Activated naive CD4-positive, alpha-beta T cell treated with anti-CD3 and anti-CD28 coated beads, Interleukin-2, amount 50 U/mL, for 16 hours (primary cell): ENCODE measurements at regions not wholly inside any gene's neighbourhood (a gene's known extent, or its start where the extent isn't known, plus 50 kb on each side); places are given as distances from the start of the nearest gene placed in this dataset.
"Not testable (repeated sequence)": the region's sequence is repeated elsewhere in the genome, so short reads cannot be mapped to it uniquely, and the experiment has no call there.

Source experiments
- DNase-seq: peaks from one replicate; pipeline ENCODE4 v3.0.0-alpha.2; 2020

- DNase-seq: no peak
Measured at GRCh38 chr18:39602131-39602530, 2036.5 kb upstream of the CELF4 start.

- DNase-seq: no peak
Measured at GRCh38 chr18:39600894-39601293, 2035.3 kb upstream of the CELF4 start.

GRCh38 chr18:39599251-39599650 lies 2033.7 kb upstream of the CELF4 start:
- DNase-seq: no peak

GRCh38 chr18:39596891-39597290 lies 2031.3 kb upstream of the CELF4 start:
- DNase-seq: no peak

- DNase-seq: no peak
Measured at GRCh38 chr18:39596221-39596620, 2030.6 kb upstream of the CELF4 start.

GRCh38 chr18:39594206-39594605 lies 2028.6 kb upstream of the CELF4 start:
- DNase-seq: no peak

GRCh38 chr18:39591649-39592048 lies 2026.1 kb upstream of the CELF4 start:
- DNase-seq: no peak

GRCh38 chr18:39589496-39589895 lies 2023.9 kb upstream of the CELF4 start:
- DNase-seq: no peak

- DNase-seq: no peak
Measured at GRCh38 chr18:39587586-39587985, 2022.0 kb upstream of the CELF4 start.

- DNase-seq: no peak
Measured at GRCh38 chr18:39586741-39587140, 2021.1 kb upstream of the CELF4 start.

GRCh38 chr18:39574897-39575296 lies 2009.3 kb upstream of the CELF4 start:
- DNase-seq: no peak

- no peak for DNase-seq
Measured at GRCh38 chr18:39571511-39571910, 2005.9 kb upstream of the CELF4 start.

GRCh38 chr18:39565551-39566230 lies 2000.1 kb upstream of the CELF4 start:
- not testable (repeated sequence) for DNase-seq

- no peak for DNase-seq
Measured at GRCh38 chr18:39564716-39565115, 1999.1 kb upstream of the CELF4 start.

GRCh38 chr18:39561126-39561525 lies 1995.5 kb upstream of the CELF4 start:
- no peak for DNase-seq

GRCh38 chr18:39558658-39559057 lies 1993.1 kb upstream of the CELF4 start:
- DNase-seq: no peak

- no peak for DNase-seq
Measured at GRCh38 chr18:39555496-39555895, 1989.9 kb upstream of the CELF4 start.

GRCh38 chr18:39550701-39551100 lies 1985.1 kb upstream of the CELF4 start:
- no peak for DNase-seq

GRCh38 chr18:39549144-39549543 lies 1983.5 kb upstream of the CELF4 start:
- no peak for DNase-seq

GRCh38 chr18:39531659-39532058 lies 1966.1 kb upstream of the CELF4 start:
- no peak for DNase-seq

GRCh38 chr18:39529358-39529757 lies 1963.8 kb upstream of the CELF4 start:
- no peak for DNase-seq

GRCh38 chr18:39527465-39527864 lies 1961.9 kb upstream of the CELF4 start:
- no peak for DNase-seq

GRCh38 chr18:39524370-39524769 lies 1958.8 kb upstream of the CELF4 start:
- no peak for DNase-seq

GRCh38 chr18:39523281-39523680 lies 1957.7 kb upstream of the CELF4 start:
- no peak for DNase-seq

GRCh38 chr18:39521164-39521563 lies 1955.6 kb upstream of the CELF4 start:
- no peak for DNase-seq
